ENCODE measurements at regions not wholly inside any gene's neighbourhood (a gene's known extent, or its start where the extent isn't known, plus 50 kb on each side); places are given as distances from the start of the nearest gene placed in this dataset.

GRCh38 chr17:77676237-77676661 is 282.3 kb upstream of the TNRC6C start:
- TF ChIP-seq CTCF (conservative IDR thresholded peaks at IDR 0.05; ENCODE audit: low read depth, low read length) (no peak), EZH2phosphoT487 (IDR thresholded peaks at IDR 0.05; ENCODE audit: borderline replicate concordance, low read length) (no peak)

Measured in PC-3 (cell line).